Lung (tissue), 11 donors: ENCODE measurements at regions not wholly inside any gene's neighbourhood (a gene's known extent, or its start where the extent isn't known, plus 50 kb on each side); places are given as distances from the start of the nearest gene placed in this dataset.

ENCODE experiments used
- ATAC-seq: fragments of 200-7000 bp; cut with Tn5 transposase; one replicate; pipeline ENCODE4 v1.9.1; 2020; ENCODE audit warnings: moderate number of reproducible peaks; ENCODE audit not compliant: insufficient read depth, low FRiP score
- DNase-seq, 3 donors: peaks; one replicate each; pipeline ENCODE4 v3.0.0-alpha.2; 2013 to 2017
- H3K27ac ChIP-seq, 2 donors: one replicate each; pipeline ENCODE4 v1.5.1; 2013; ENCODE audit warnings: mild to moderate bottlenecking in 2 of 2, moderate library complexity in 2 of 2, control low read depth in 1 of 2, inconsistent platforms in 1 of 2, low read depth in 1 of 2, low read length in 1 of 2
- H3K27me3 ChIP-seq, 3 donors: one replicate each; pipeline ENCODE4 v1.5.1; 2013; ENCODE audit warnings: low read length in 2 of 3; ENCODE audit not compliant: control insufficient read depth in 3 of 3, insufficient read depth in 3 of 3
- H3K36me3 ChIP-seq, 4 donors: one replicate each; pipeline ENCODE4 v1.5.1; 2013; ENCODE audit warnings: low read length in 4 of 4, mild to moderate bottlenecking in 1 of 4, moderate library complexity in 1 of 4; ENCODE audit not compliant: control insufficient read depth in 4 of 4, insufficient read depth in 4 of 4
- H3K4me1 ChIP-seq, 5 donors: one replicate each; pipeline ENCODE4 v1.5.1; 2013; ENCODE audit warnings: low read length in 5 of 5, mild to moderate bottlenecking in 2 of 5, moderate library complexity in 1 of 5; ENCODE audit not compliant: control insufficient read depth in 5 of 5, insufficient read depth in 5 of 5
- H3K4me3 ChIP-seq: one replicate; pipeline ENCODE4 v1.5.1; 2013; ENCODE audit warnings: mild to moderate bottlenecking, control low read depth, moderate library complexity
- H3K9ac ChIP-seq, 2 donors: one replicate each; pipeline ENCODE4 v1.5.1; 2013; ENCODE audit warnings: low read length in 2 of 2, control low read depth in 1 of 2; ENCODE audit not compliant: insufficient read depth in 1 of 2
- H3K9me3 ChIP-seq, 4 donors: one replicate each; pipeline ENCODE4 v1.5.1; 2013; ENCODE audit warnings: low read length in 3 of 4, mild to moderate bottlenecking in 1 of 4, moderate library complexity in 1 of 4; ENCODE audit not compliant: control insufficient read depth in 4 of 4, insufficient read depth in 3 of 4
- WGBS, 2 donors: extraction: QIAGEN DNeasy Blood & Tissue Kit; methylation state at CpG; one replicate each; pipeline ENCODE4 v1.1.7; 2013; 5-methylcytosine and 5-hydroxymethylcytosine counted together
- TF ChIP-seq, protein P1 (sequence below): IDR thresholded peaks from 2 replicates; pipeline ENCODE4 v1.5.1; 2012; ENCODE audit warnings: mild to moderate bottlenecking; ENCODE audit errors: control extremely low read depth, extremely low read depth
- donor health status: control.
- donor health status: control.
- donor health status: Bipolar disorder and iron deficiency.
- donor health status: healthy.
- donor health status: DM: yes; HTN: yes; CAD: no.

DNA sequence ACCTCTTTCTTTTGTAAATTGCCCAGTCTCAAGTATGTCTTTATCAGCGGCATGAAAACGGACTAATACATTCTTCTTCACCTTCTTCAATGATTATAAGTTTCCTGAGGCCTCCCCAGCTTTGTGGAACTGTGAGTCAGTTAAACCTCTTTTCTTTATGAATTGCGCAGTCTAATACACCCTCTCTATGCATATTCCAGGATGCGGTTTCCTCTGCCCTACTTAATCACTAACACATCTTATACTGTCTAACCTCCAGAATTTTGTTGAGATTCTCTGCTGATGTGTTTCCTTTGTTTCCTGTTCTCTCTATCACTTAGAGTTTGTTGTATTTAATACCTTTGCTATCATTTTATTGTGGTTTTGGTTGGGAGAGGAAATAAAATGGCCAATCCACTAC, 145.4 kb downstream of the AEBP2 start:
- Histone ChIP-seq H3K27me3 (no peaks in the 10 kb centered on the region), H3K9me3 (peaks cover 0 to 15% (median 5%) of the 10 kb centered on the region in 4 donors), H3K4me3 (no peak overlapping the region), H3K36me3 (peaks cover 0 to 1% (median 0%) of the 10 kb centered on the region in 4 donors), H3K4me1 (no peaks in the 10 kb centered on the region), H3K9ac (no peak overlapping the region), H3K27ac (no peak overlapping the region)
- no peak for DNase-seq
- 94 to 97% methylated on average over 4 of the region's 4 CpGs for WGBS, 2 donors
- TF ChIP-seq, protein P1, sequence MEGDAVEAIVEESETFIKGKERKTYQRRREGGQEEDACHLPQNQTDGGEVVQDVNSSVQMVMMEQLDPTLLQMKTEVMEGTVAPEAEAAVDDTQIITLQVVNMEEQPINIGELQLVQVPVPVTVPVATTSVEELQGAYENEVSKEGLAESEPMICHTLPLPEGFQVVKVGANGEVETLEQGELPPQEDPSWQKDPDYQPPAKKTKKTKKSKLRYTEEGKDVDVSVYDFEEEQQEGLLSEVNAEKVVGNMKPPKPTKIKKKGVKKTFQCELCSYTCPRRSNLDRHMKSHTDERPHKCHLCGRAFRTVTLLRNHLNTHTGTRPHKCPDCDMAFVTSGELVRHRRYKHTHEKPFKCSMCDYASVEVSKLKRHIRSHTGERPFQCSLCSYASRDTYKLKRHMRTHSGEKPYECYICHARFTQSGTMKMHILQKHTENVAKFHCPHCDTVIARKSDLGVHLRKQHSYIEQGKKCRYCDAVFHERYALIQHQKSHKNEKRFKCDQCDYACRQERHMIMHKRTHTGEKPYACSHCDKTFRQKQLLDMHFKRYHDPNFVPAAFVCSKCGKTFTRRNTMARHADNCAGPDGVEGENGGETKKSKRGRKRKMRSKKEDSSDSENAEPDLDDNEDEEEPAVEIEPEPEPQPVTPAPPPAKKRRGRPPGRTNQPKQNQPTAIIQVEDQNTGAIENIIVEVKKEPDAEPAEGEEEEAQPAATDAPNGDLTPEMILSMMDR, result no peak
- no peak for ATAC-seq

DNA sequence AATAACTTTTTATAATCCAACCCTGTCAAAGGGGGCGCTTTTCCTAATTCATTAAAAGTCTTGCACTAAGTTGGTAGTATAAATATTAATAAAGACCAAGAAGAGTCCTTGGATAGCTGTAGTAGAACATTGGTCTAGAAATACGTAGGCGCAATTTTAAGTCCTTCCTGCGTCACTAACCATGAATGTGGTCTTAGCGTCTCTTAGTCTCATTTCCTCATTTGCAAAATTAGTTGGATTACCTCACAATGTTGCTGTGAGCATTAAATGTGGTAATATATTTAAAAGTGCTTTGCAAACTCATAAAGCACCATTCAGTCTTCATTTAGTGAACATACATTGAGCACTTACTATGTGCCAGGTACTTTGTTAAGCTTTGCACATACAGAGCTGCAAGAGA, 149.7 kb downstream of the AEBP2 start:
- ATAC-seq, result no peak
- H3K4me1 ChIP-seq, result no peaks in the 10 kb centered on the region
- TF ChIP-seq, protein P1, result no peak
- H3K9ac ChIP-seq, result no peak overlapping the region
- 44 to 86% methylated on average over 5 of the region's 5 CpGs for WGBS, 2 donors
- H3K4me3 ChIP-seq, result no peak overlapping the region
- no peaks in the 10 kb centered on the region for H3K36me3 ChIP-seq
- DNase-seq, result no peak
- no peak overlapping the region for H3K27ac ChIP-seq
- H3K27me3 ChIP-seq, result no peaks in the 10 kb centered on the region
- peaks cover 0 to 6% (median 0%) of the 10 kb centered on the region in 4 donors for H3K9me3 ChIP-seq

DNA sequence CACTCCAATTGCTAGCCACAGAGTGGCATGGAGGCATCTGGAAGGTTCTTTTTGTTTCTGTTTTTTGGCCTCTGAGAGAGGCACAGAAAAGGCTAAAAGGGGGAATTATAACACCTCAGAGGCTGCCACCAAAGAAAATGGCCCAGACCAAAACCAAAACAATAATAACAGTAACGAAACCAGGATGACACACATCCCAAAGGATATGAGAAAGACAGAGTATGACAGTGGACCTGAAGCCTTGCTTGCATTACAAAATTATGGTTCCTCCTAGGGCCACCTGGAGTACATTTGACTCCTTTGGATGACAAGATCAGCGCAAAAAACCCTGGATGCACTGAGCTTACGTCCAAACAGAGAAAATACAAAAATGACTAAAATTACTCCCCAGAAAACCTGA, 152.7 kb downstream of the AEBP2 start:
- H3K27ac ChIP-seq, result no peak overlapping the region

More for the DNA sequence above, 152.7 kb downstream of the AEBP2 start:
- H3K27me3 ChIP-seq, result no peaks in the 10 kb centered on the region
- no peaks in the 10 kb centered on the region for H3K36me3 ChIP-seq
- DNase-seq, result no peak
- H3K9me3 ChIP-seq, result no peaks in the 10 kb centered on the region
- 92 to 94% methylated on average over 3 of the region's 3 CpGs for WGBS, 2 donors
- H3K9ac ChIP-seq, result no peak overlapping the region
- TF ChIP-seq, protein P1, result no peak
- H3K4me3 ChIP-seq, result no peak overlapping the region
- no peaks in the 10 kb centered on the region for H3K4me1 ChIP-seq
- no peak for ATAC-seq
